ENCODE measurements at regions not wholly inside any gene's neighbourhood (a gene's known extent, or its start where the extent isn't known, plus 50 kb on each side); places are given as distances from the start of the nearest gene placed in this dataset.

DNA sequence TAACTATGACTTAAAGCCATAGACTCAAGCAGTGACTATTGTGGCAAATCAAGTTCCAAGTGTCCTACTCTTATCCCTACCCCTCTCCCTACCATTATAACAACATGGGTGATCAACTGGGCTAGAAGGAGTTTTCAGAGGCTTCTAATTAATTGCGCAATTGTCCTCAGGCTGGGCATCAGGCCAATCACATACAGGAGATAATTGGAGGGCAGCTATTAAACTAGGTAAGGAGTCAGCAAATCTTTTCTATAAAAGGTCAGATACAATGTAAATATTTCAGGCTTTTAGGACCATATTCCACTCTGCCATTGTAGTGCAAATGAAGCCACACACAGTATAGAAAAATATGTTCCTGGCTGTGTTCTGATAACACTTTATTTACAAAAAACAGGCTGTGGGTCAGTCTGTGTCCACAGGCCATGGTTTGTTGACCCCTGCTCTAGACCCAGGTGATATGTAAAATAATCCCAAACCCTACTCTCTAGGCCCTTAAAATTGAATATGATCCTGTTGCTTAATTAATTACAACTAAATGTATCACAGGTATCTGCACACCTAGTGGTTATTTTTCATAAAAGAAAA lies 141.4 kb upstream of the PIK3R1 start:
- no peak for DNase-seq
- no peaks in the 10 kb centered on the region for H3K36me3 Mint-ChIP-seq
- Histone ChIP-seq H3K9me3 (ENCODE audit: control insufficient read depth in 2 of 2, low read length in 2 of 2) (no peaks in the 10 kb centered on the region), H3K27ac (ENCODE audit: insufficient read depth, low read length, poor library complexity, severe bottlenecking) (no peak overlapping the region), H3K4me3 (ENCODE audit: low read depth, low read length) (no peak overlapping the region), H3K4me1 (ENCODE audit: control insufficient read depth, insufficient read depth, low read length, poor library complexity, severe bottlenecking) (no peaks in the 10 kb centered on the region), H3K36me3 (ENCODE audit: control insufficient read depth, insufficient read depth, low read length) (no peaks in the 10 kb centered on the region), H3K27me3 (ENCODE audit: control insufficient read depth, insufficient read depth, low read length) (no peaks in the 10 kb centered on the region)
- no peak overlapping the region for H3K27ac Mint-ChIP-seq
- no peak overlapping the region for H3K4me3 Mint-ChIP-seq
- H3K9me3 Mint-ChIP-seq, result no peaks in the 10 kb centered on the region
- H3K27me3 Mint-ChIP-seq, result peaks cover 13% of the 10 kb centered on the region
- no peak for ATAC-seq (ENCODE audit: low read depth in 2 of 2)
- H3K4me1 Mint-ChIP-seq, result peaks cover 0 to 2% (median 0%) of the 10 kb centered on the region in 4 donors

DNA sequence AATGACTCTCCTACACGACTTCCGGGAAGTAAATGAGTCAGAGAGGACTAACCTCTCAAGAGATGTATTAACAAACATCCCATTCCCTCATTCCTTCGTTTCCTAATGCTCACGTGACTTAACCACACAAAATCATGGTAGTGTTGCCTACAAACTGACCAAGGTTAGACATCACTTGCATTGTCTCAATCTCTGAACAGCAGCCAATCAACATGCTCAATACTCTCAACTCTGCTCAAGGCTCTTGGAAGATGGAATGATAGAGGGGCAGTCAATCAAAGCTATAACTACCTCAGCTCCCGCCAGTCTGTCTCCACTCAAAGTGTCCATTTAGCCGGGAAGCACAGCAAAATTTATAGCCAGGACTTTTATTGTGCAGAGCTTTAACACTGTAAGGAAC lies 143.8 kb upstream of the PIK3R1 start:
- H3K4me3 ChIP-seq (ENCODE audit: low read depth, low read length), result no peak overlapping the region
- Mint-ChIP-seq H3K36me3 (no peaks in the 10 kb centered on the region), H3K9me3 (peaks cover 0 to 5% (median 0%) of the 10 kb centered on the region in 7 donors), H3K4me1 (peaks cover 0 to 2% (median 0%) of the 10 kb centered on the region in 4 donors), H3K27ac (no peak overlapping the region), H3K4me3 (no peak overlapping the region), H3K27me3 (peaks cover 20% of the 10 kb centered on the region)
- H3K27ac ChIP-seq (ENCODE audit: insufficient read depth, low read length, poor library complexity, severe bottlenecking), result no peak overlapping the region
- H3K27me3 ChIP-seq (ENCODE audit: control insufficient read depth, insufficient read depth, low read length), result no peaks in the 10 kb centered on the region
- ATAC-seq (ENCODE audit: low read depth in 2 of 2), result no peak
- no peaks in the 10 kb centered on the region for H3K4me1 ChIP-seq (ENCODE audit: control insufficient read depth, insufficient read depth, low read length, poor library complexity, severe bottlenecking)
- H3K36me3 ChIP-seq (ENCODE audit: control insufficient read depth, insufficient read depth, low read length), result no peaks in the 10 kb centered on the region
- no peak for DNase-seq
- H3K9me3 ChIP-seq (ENCODE audit: control insufficient read depth in 2 of 2, low read length in 2 of 2), result no peaks in the 10 kb centered on the region

DNA sequence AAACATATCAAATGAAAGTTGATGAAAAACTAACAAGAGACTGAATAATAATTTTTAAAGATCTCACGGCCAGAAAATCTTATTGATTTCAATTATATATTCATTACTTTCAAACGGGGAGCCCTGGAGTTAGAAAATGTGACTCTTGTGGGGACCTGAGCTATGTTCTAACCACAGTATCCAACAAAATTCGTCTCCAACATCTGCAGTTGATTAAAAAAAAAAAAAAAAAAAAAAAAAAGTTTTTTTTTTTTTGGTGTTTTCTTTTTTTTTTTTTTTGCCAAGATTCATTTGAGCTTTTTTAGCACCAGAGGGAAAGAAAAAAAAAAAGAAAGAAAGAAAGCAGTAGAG lies 144.3 kb upstream of the PIK3R1 start:
- no peak for ATAC-seq (ENCODE audit: low read depth in 2 of 2)
- H3K4me3 ChIP-seq (ENCODE audit: low read depth, low read length), result no peak overlapping the region
- Mint-ChIP-seq H3K36me3 (no peaks in the 10 kb centered on the region), H3K27me3 (peaks cover 20% of the 10 kb centered on the region), H3K4me1 (peaks cover 0 to 2% (median 0%) of the 10 kb centered on the region in 4 donors), H3K27ac (no peak overlapping the region), H3K9me3 (peaks cover 0 to 7% (median 0%) of the 10 kb centered on the region in 7 donors), H3K4me3 (no peak overlapping the region)
- no peaks in the 10 kb centered on the region for H3K4me1 ChIP-seq (ENCODE audit: control insufficient read depth, insufficient read depth, low read length, poor library complexity, severe bottlenecking)
- no peak overlapping the region for H3K27ac ChIP-seq (ENCODE audit: insufficient read depth, low read length, poor library complexity, severe bottlenecking)
- H3K27me3 ChIP-seq (ENCODE audit: control insufficient read depth, insufficient read depth, low read length), result no peaks in the 10 kb centered on the region
- no peaks in the 10 kb centered on the region for H3K9me3 ChIP-seq (ENCODE audit: control insufficient read depth in 2 of 2, low read length in 2 of 2)
- H3K36me3 ChIP-seq (ENCODE audit: control insufficient read depth, insufficient read depth, low read length), result no peaks in the 10 kb centered on the region
- no peak for DNase-seq

DNA sequence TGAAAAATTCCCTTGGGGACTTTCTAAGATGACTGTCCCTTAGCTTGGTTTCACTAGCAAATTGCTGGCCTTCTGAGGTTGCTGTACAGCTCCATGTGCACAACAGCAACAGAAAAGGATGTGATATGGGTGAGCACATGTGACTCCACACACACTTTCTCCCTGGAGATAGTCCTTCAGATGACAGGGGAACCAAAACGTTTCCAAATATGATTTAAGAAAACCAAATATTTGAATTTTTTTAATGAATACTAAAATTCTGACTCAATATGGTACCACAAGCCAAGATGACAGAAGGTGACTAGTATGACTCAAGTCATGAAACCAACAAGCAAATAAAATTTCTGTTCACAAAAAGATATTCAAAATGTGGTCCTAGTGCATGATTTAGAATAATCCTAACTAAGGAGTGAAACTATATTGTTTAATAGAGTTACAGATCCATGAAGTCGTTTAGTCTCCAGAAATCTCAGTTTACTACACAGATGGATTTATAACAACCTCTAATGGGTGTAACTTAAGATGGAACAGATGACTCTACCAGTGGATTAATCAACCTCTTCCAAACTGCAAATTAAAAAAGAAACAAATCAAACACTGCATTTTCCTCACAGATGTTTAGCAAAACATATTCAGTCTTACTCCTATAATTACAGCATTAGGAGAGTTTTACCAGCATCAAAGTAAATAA lies 144.8 kb upstream of the PIK3R1 start:
- Histone ChIP-seq H3K27ac (ENCODE audit: insufficient read depth, low read length, poor library complexity, severe bottlenecking) (no peak overlapping the region), H3K36me3 (ENCODE audit: control insufficient read depth, insufficient read depth, low read length) (no peaks in the 10 kb centered on the region), H3K4me1 (ENCODE audit: control insufficient read depth, insufficient read depth, low read length, poor library complexity, severe bottlenecking) (no peaks in the 10 kb centered on the region), H3K27me3 (ENCODE audit: control insufficient read depth, insufficient read depth, low read length) (no peaks in the 10 kb centered on the region), H3K9me3 (ENCODE audit: control insufficient read depth in 2 of 2, low read length in 2 of 2) (peaks cover 0 to 3% of the 10 kb centered on the region in 2 experiments), H3K4me3 (ENCODE audit: low read depth, low read length) (no peak overlapping the region)
- Mint-ChIP-seq H3K36me3 (no peaks in the 10 kb centered on the region), H3K4me1 (peaks cover 0 to 2% (median 0%) of the 10 kb centered on the region in 4 donors), H3K27me3 (peaks cover 18% of the 10 kb centered on the region), H3K9me3 (peaks cover 0 to 9% (median 0%) of the 10 kb centered on the region in 7 donors), H3K4me3 (no peak overlapping the region), H3K27ac (no peak overlapping the region)
- ATAC-seq (ENCODE audit: low read depth in 2 of 2) (no peak), DNase-seq (no peak)

DNA sequence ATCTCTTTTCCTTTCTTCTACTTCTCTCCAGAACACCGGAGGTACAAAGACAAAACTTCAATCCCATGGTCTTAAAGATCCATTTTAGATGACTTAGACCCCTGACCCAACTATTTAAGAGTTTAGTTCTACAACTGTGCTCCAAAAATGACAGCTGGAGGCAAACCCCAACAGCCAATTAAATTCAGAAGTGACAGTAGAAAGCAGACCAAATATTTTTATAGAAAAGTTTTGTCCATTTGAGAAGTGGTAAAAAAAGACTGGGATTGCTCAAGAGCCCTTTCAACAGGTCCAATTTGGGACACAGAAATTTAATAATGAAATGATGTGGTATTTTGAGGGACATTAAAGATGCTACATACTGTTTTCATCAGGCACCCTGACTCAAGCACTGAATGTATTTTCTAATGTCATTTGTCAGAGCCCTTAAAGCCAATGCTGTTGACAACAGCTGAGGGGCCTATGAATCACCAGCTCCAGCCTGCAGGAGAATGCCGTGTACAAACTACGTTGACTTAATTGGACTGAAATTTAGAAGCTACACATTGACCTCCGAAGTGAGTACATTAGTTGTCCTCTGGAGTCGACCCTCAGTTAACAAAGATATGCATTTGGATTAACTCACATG lies 147.5 kb upstream of the PIK3R1 start:
- H3K27me3 Mint-ChIP-seq, result peaks cover 10% of the 10 kb centered on the region
- H3K9me3 Mint-ChIP-seq, result peaks cover 0 to 15% (median 2%) of the 10 kb centered on the region in 7 donors
- ATAC-seq (ENCODE audit: low read depth in 2 of 2), result no peak
- peaks cover 0 to 2% (median 0%) of the 10 kb centered on the region in 4 donors for H3K4me1 Mint-ChIP-seq
- H3K27ac ChIP-seq (ENCODE audit: insufficient read depth, low read length, poor library complexity, severe bottlenecking), result no peak overlapping the region
- peaks cover 0 to 3% of the 10 kb centered on the region in 2 experiments for H3K9me3 ChIP-seq (ENCODE audit: control insufficient read depth in 2 of 2, low read length in 2 of 2)
- no peaks in the 10 kb centered on the region for H3K4me1 ChIP-seq (ENCODE audit: control insufficient read depth, insufficient read depth, low read length, poor library complexity, severe bottlenecking)
- H3K27ac Mint-ChIP-seq, result no peak overlapping the region
- no peak for DNase-seq
- no peaks in the 10 kb centered on the region for H3K27me3 ChIP-seq (ENCODE audit: control insufficient read depth, insufficient read depth, low read length)
- no peaks in the 10 kb centered on the region for H3K36me3 Mint-ChIP-seq
- H3K4me3 ChIP-seq (ENCODE audit: low read depth, low read length), result no peak overlapping the region
- H3K36me3 ChIP-seq (ENCODE audit: control insufficient read depth, insufficient read depth, low read length), result no peaks in the 10 kb centered on the region
- H3K4me3 Mint-ChIP-seq, result no peak overlapping the region

DNA sequence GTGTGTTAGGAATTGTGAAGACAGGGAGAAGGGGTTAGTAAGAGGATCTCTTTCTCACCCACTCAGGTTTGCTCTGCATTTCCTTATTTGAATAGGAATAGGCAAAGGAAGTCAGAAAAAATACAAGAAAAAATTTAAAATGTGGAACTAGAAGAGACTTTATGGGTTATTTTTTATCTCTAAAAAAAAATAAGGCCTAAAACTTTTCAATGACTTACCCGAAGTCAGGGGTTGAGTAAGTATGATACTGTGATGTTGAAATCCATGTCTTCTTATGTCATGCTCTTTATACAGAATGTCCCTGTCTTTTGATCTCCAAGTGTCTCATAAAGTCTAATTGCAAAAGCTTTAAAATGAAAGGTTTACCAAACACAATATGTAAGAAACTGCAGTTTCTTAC lies 148.3 kb upstream of the PIK3R1 start:
- H3K4me3 Mint-ChIP-seq, result no peak overlapping the region
- Histone ChIP-seq H3K27ac (ENCODE audit: insufficient read depth, low read length, poor library complexity, severe bottlenecking) (no peak overlapping the region), H3K27me3 (ENCODE audit: control insufficient read depth, insufficient read depth, low read length) (no peaks in the 10 kb centered on the region), H3K9me3 (ENCODE audit: control insufficient read depth in 2 of 2, low read length in 2 of 2) (peaks cover 0 to 3% of the 10 kb centered on the region in 2 experiments), H3K36me3 (ENCODE audit: control insufficient read depth, insufficient read depth, low read length) (no peaks in the 10 kb centered on the region), H3K4me1 (ENCODE audit: control insufficient read depth, insufficient read depth, low read length, poor library complexity, severe bottlenecking) (no peaks in the 10 kb centered on the region), H3K4me3 (ENCODE audit: low read depth, low read length) (no peak overlapping the region)
- peaks cover 0 to 2% (median 0%) of the 10 kb centered on the region in 4 donors for H3K4me1 Mint-ChIP-seq
- ATAC-seq (ENCODE audit: low read depth in 2 of 2) (no peak), DNase-seq (no peak)
- peaks cover 0 to 19% (median 4%) of the 10 kb centered on the region in 7 donors for H3K9me3 Mint-ChIP-seq
- peaks cover 14% of the 10 kb centered on the region for H3K27me3 Mint-ChIP-seq
- H3K36me3 Mint-ChIP-seq, result no peaks in the 10 kb centered on the region
- no peak overlapping the region for H3K27ac Mint-ChIP-seq

DNA sequence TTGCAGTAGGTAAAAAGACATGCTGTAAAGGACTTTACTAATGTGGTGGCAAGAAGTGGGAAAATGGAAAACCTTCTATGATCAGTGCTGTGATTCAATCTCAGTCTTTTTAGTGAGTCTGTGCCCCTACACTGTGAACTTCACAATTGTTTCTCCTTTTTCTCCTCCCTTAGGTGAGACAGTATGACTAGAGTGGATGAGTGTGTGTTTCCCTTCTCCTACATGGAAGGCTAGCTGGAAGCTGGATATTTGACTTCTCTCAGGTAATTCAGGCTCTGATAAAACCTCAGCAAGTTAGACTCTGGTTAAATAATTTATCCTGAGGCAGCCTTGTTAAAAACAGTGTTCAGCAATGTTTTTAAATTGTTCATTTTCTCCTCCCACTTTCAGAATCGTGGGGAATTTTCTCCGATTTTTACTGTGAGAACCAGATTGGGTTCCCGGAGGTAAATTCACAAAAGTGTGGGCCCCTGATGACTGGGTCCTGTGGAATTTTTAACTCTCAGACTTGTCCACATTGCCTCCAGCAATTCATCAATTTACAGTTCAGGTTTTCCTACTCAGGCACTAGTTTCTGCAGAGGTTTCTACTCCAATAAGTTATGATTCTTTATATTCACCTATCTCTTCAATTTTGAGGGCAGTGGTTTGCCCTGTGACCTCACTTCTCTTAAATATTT lies 149.1 kb upstream of the PIK3R1 start:
- Histone ChIP-seq H3K4me3 (ENCODE audit: low read depth, low read length) (no peak overlapping the region), H3K27ac (ENCODE audit: insufficient read depth, low read length, poor library complexity, severe bottlenecking) (no peak overlapping the region), H3K9me3 (ENCODE audit: control insufficient read depth in 2 of 2, low read length in 2 of 2) (peaks cover 0 to 3% of the 10 kb centered on the region in 2 experiments), H3K27me3 (ENCODE audit: control insufficient read depth, insufficient read depth, low read length) (no peaks in the 10 kb centered on the region), H3K4me1 (ENCODE audit: control insufficient read depth, insufficient read depth, low read length, poor library complexity, severe bottlenecking) (no peaks in the 10 kb centered on the region), H3K36me3 (ENCODE audit: control insufficient read depth, insufficient read depth, low read length) (no peaks in the 10 kb centered on the region)
- Mint-ChIP-seq H3K4me3 (peak overlapping the region in 1 of 4 donors; percentile 47), H3K27ac (no peak overlapping the region), H3K4me1 (peaks cover 0 to 2% (median 0%) of the 10 kb centered on the region in 4 donors), H3K27me3 (peaks cover 16% of the 10 kb centered on the region), H3K36me3 (no peaks in the 10 kb centered on the region), H3K9me3 (peaks cover 0 to 21% (median 4%) of the 10 kb centered on the region in 7 donors)
- ATAC-seq (ENCODE audit: low read depth in 2 of 2), result no peak
- DNase-seq, result no peak
